GM19438 (cell line): ENCODE measurements at regions not wholly inside any gene's neighbourhood (a gene's known extent, or its start where the extent isn't known, plus 50 kb on each side); places are given as distances from the start of the nearest gene placed in this dataset.

Experiments
- ATAC-seq: cut with Tn5 transposase; IDR thresholded peaks from one replicate; pipeline ENCODE4 v1.9.1; 2021; ENCODE audit warnings: low read depth; ENCODE audit not compliant: unreplicated experiment

GRCh38 chr22:47610281-47610680 lies 847.8 kb downstream of the TBC1D22A start:
- no peak for ATAC-seq

- no peak for ATAC-seq
These were observed 847.2 kb downstream of the TBC1D22A start for GRCh38 chr22:47609653-47610052.

GRCh38 chr22:47608421-47608820 lies 846.0 kb downstream of the TBC1D22A start:
- no peak for ATAC-seq

GRCh38 chr22:47607486-47607885 lies 845.0 kb downstream of the TBC1D22A start:
- ATAC-seq: no peak

GRCh38 chr22:47606426-47606825 lies 844.0 kb downstream of the TBC1D22A start:
- no peak for ATAC-seq

GRCh38 chr22:47605886-47606285 lies 843.4 kb downstream of the TBC1D22A start:
- no peak for ATAC-seq

- ATAC-seq: no peak
These were observed 843.0 kb downstream of the TBC1D22A start for GRCh38 chr22:47605441-47605840.

GRCh38 chr22:47604563-47604962 lies 842.1 kb downstream of the TBC1D22A start:
- no peak for ATAC-seq

GRCh38 chr22:47602732-47603131 lies 840.3 kb downstream of the TBC1D22A start:
- no peak for ATAC-seq

- no peak for ATAC-seq
These were observed 839.2 kb downstream of the TBC1D22A start for GRCh38 chr22:47601666-47602065.

GRCh38 chr22:47600791-47601625 lies 838.6 kb downstream of the TBC1D22A start:
- ATAC-seq: no peak

- no peak for ATAC-seq
These were observed 837.8 kb downstream of the TBC1D22A start for GRCh38 chr22:47600281-47600680.

- no peak for ATAC-seq
These were observed 837.3 kb downstream of the TBC1D22A start for GRCh38 chr22:47599753-47600152.

GRCh38 chr22:47598864-47599263 lies 836.4 kb downstream of the TBC1D22A start:
- no peak for ATAC-seq

- ATAC-seq: no peak
These were observed 834.6 kb downstream of the TBC1D22A start for GRCh38 chr22:47597041-47597440.

GRCh38 chr22:47596176-47596690 lies 833.8 kb downstream of the TBC1D22A start:
- no peak for ATAC-seq

- no peak for ATAC-seq
These were observed 832.5 kb downstream of the TBC1D22A start for GRCh38 chr22:47594836-47595521.

GRCh38 chr22:47593911-47594311 lies 831.5 kb downstream of the TBC1D22A start:
- ATAC-seq: no peak

- no peak for ATAC-seq
These were observed 830.8 kb downstream of the TBC1D22A start for GRCh38 chr22:47593291-47593690.

GRCh38 chr22:47592791-47593190 lies 830.3 kb downstream of the TBC1D22A start:
- no peak for ATAC-seq

- ATAC-seq: no peak
These were observed 829.3 kb downstream of the TBC1D22A start for GRCh38 chr22:47591709-47592108.

GRCh38 chr22:47591016-47591415 lies 828.6 kb downstream of the TBC1D22A start:
- no peak for ATAC-seq
